ENCODE measurements at regions not wholly inside any gene's neighbourhood (a gene's known extent, or its start where the extent isn't known, plus 50 kb on each side); places are given as distances from the start of the nearest gene placed in this dataset.

DNA sequence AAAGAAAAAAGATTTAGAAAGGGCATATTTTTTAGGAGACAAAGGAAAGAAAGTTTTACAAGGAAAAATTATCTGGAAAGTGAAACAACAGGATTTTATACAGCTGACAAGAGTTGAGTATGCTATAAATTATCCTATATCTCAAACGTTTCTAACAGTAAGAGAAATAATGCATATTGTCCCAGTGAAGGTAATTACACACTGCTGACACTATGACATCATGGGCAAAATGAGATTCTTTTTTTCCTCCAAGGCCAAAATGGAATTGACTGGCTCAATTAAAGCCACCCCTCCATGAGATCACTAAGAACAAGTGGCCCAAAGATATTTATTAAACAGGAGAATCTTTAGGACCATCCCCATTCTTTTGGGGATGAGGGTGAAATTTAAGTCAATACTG, 72.0 kb upstream of the CDIN1 start:
- TF ChIP-seq CTCF (conservative IDR thresholded peaks at IDR 0.05) (no peak), EZH2 (IDR thresholded peaks at IDR 0.05; ENCODE audit: low read depth) (no peak)

All from PC-9 (cell line).